HG03064 (cell line): ENCODE measurements at regions not wholly inside any gene's neighbourhood (a gene's known extent, or its start where the extent isn't known, plus 50 kb on each side); places are given as distances from the start of the nearest gene placed in this dataset.
"Not testable (repeated sequence)": the region's sequence is repeated elsewhere in the genome, so short reads cannot be mapped to it uniquely, and the experiment has no call there.

Experiments
- ATAC-seq: cut with Tn5 transposase; IDR thresholded peaks from one replicate; pipeline ENCODE4 v1.9.1; 2021; ENCODE audit warnings: low read depth; ENCODE audit not compliant: unreplicated experiment

GRCh38 chr10:44016589-44017482 lies 368.1 kb downstream of the CXCL12 start:
- ATAC-seq = no peak

GRCh38 chr10:44015702-44016500 lies 367.2 kb upstream of the ZNF32 start:
- no peak for ATAC-seq

GRCh38 chr10:44014644-44015250 lies 366.1 kb upstream of the ZNF32 start:
- no peak for ATAC-seq

GRCh38 chr10:44013981-44014380 lies 365.3 kb upstream of the ZNF32 start:
- no peak for ATAC-seq

GRCh38 chr10:44012921-44013320 lies 364.2 kb upstream of the ZNF32 start:
- ATAC-seq = no peak

GRCh38 chr10:44011603-44011981 lies 362.9 kb upstream of the ZNF32 start:
- ATAC-seq = no peak

- peak; percentile 96 for ATAC-seq
Observed at GRCh38 chr10:44010873-44011602, 362.4 kb upstream of the ZNF32 start.

- no peak for ATAC-seq
Observed at GRCh38 chr10:44009891-44010632, 361.4 kb upstream of the ZNF32 start.

- no peak for ATAC-seq
Observed at GRCh38 chr10:44008917-44009709, 360.4 kb upstream of the ZNF32 start.

- ATAC-seq = no peak
Observed at GRCh38 chr10:44008270-44008916, 359.7 kb upstream of the ZNF32 start.

GRCh38 chr10:44006771-44007170 lies 358.1 kb upstream of the ZNF32 start:
- no peak for ATAC-seq

- ATAC-seq = no peak
Observed at GRCh38 chr10:44005788-44006099, 357.1 kb upstream of the ZNF32 start.

- no peak for ATAC-seq
Observed at GRCh38 chr10:44004913-44005787, 356.5 kb upstream of the ZNF32 start.

- no peak for ATAC-seq
Observed at GRCh38 chr10:43998021-43998809, 349.5 kb upstream of the ZNF32 start.

GRCh38 chr10:43997330-43997729 lies 348.6 kb upstream of the ZNF32 start:
- ATAC-seq = no peak

GRCh38 chr10:43994539-43994938 lies 345.9 kb upstream of the ZNF32 start:
- ATAC-seq = no peak

- ATAC-seq = not testable (repeated sequence)
Observed at GRCh38 chr10:43992816-43993215, 344.1 kb upstream of the ZNF32 start.
